ENCODE measurements at regions not wholly inside any gene's neighbourhood (a gene's known extent, or its start where the extent isn't known, plus 50 kb on each side); places are given as distances from the start of the nearest gene placed in this dataset.

DNA sequence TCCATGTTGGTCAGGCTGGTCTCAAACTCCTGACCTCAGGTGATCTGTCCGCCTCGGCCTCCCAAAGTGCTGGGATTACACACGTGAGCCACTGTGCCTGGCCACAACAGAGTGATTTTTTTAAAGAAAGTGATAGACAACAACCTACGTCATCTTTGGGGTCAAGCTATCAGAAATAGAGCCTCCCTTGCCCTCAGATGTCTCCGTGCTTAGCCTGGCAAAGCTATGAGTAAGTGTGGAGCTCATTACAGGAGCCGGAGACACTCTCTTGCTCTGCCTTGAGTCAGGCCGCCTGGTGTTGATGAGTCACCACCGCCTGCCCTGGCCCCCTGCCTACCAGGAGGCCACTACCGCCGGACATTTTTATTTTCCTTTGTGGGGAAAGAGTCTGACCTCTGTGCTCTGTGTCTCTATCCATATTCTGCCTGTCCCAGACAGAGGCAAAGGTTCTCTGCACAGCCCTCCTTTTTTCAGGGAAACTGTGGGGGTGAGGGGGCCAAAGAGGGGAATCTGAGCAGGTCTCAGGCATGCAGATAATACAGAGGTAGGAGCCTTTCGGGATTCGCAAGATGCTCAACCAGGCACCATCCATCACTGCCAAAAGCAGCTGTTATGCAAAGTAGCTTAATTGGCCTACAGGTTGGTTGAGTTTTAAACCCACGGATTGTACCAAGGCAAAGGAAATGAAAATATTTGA is 123.7 kb upstream of the CPEB4 start:
- no peak for DNase-seq (ENCODE audit: low read depth)

DNA sequence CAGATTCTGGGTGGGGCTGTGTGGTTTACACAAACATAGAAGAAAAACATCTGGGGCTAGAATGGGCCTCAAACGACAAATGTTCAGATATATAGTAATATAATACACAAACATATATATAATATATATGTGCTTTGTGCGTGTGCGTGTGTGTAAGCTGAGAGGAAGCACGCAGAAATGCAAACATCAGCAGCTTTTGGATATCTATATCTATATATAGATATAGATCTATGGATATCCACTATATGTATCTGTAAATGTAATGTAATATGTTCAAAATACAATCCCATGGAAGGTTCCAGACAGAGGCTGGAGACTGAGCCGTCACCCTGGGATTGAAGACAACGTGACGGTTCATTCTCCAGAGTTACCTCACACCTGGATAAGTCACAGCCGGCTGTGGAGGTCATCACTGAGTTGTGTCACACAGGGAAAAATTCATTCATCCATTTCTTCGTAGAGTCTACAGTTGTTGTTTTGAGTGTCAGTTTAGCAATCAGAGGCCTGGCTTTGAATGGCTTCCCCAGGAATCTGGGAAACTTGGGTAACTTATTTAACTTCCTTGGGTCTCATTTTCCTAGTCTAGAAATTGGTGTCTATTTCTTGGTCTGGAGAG is 123.0 kb upstream of the CPEB4 start:
- DNase-seq (ENCODE audit: low read depth), result no peak

DNA sequence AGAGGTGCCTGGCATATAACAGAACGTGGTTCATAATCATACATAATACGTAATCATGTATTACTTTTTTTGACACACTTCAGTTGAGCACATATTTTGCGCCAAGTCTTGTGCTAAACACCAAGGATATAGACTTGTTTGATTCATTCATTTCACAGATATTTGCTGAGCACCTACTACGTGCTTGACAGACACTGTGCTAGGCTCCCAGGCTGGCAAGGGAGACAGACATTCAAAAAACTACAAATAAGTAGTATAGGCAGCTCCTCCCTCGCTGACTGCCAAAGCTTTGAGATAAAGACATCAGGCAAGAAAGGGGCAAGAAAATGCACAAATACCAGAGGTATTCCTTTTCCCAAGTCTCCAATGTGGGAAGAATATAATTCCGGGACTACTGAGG is 122.5 kb upstream of the CPEB4 start:
- no peak for DNase-seq (ENCODE audit: low read depth)

DNA sequence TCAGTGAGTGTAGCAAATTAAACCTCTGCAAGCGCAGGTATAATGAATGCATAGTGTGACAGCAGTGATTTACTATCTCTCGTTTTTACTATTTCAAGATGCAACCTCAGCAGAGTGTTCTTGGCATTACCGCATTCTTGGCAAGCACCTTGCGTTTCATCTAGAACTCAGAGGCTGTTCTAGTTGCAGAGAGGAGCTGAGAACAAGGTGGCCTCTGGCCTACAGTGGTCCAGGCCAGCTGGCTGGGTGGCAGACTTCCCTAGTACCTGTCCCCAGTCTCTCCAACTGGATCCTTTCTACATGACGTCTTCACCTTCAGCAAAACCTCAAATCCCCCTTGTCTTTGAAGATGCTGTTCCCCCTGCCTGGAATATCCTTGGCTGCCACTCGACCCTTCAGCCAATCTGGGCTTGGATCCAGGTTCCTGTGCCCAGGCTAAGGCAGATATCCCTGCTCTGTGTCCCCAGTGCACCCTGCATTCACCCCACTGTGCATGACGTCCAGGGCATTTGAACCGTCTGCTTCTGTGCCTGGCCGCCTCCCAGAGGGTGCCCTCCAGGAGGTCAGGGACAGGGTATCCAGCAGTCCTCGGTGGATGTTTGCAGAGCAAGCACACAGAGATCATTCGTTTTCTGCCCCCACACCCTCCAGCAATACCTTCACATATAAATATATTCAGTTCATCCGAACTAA is 120.4 kb upstream of the CPEB4 start:
- DNase-seq (ENCODE audit: low read depth), result no peak

DNA sequence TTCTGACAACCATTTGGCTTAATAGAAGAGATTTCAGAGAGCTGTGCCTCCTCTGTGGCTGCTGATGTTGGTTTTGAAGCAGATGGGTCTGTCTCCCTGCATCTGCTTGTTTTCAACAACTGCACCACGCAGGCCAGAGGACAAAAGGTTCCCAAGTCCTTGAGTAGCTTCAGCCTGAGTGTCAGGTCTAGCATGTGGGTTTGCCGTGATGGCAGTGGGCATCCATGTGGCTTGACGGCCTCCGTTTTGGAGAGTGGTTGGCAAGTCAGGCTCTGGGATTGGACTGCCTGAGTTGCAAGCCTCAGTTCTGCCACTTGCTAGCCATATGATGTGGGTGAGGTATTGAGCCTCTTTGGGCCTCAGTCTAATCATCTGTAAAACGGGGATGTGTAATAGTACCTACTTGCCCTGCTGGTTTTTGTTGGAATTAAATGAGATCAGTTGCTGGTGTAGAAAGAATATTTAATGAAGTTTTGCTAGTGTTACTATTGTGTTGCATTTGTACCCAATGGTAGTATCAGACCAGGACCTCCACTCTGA is 119.8 kb upstream of the CPEB4 start:
- DNase-seq (ENCODE audit: low read depth), result no peak

DNA sequence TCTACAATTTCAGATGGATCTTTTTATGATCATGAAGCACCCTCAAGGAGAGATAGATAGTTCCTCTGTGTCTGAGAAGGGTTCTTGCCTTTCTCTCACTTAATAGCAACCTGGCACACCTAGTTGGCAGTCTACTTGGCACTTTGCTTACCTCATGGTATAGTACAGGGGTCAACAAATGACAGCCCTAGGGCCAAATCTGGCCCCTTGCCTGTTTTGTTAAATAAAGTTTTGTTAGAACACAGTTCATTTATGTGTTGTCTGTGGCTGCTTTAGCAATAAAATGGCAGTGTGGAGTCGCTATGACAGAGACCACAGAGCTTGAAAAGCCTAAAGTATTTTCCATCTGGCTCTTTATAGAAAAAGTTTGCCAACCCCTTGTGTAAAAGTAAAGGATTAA is 119.3 kb upstream of the CPEB4 start:
- DNase-seq (ENCODE audit: low read depth), result no peak

DNA sequence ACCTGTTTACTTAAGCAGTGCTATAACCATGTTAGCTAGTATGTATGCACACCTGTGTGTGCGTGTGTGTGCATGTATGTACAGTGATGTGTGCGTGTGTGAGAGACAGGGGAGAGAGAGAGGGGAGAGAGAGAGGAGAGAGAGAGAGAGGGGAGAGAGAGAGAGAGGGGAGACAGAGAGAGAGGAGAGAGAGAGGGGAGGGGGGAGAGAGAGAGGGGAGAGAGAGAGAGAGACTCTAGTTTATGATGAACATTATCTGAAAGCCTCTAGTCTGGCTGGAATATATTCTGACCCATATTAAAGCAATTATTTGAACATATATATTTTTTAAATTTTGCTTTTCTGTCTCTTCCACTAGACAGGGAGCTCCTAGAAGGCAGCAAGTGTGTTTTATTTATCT is 117.5 kb upstream of the CPEB4 start:
- no peak for DNase-seq (ENCODE audit: low read depth)

DNA sequence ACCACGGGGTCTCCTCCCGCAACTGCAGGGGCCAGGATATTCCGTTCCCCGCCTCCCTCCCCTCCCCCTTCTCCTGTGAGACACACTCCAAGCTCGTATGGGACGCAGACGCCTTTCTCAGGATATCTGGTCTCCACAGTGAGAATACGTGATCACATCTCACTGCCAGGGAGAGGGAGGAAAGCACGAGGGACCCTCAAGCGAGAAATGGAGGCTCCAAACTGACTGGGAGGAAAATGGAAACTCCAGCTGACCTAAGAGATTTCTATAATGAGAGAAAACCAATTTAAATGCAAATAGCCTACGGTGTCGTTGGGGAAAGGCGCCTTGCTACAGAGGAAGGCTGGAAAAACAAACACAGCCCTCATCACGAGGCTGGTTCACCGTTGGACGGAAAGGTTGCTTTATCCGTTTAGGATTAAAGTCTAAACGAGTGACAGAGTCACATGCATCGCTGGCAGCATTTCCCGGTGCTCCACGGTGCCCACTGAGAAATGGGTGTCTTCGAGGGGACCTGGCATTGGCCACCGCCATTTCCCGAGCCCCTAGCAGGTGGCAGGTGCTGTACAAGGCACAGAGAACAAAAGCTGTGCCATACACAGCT is 116.9 kb upstream of the CPEB4 start:
- DNase-seq (ENCODE audit: low read depth), result no peak

DNA sequence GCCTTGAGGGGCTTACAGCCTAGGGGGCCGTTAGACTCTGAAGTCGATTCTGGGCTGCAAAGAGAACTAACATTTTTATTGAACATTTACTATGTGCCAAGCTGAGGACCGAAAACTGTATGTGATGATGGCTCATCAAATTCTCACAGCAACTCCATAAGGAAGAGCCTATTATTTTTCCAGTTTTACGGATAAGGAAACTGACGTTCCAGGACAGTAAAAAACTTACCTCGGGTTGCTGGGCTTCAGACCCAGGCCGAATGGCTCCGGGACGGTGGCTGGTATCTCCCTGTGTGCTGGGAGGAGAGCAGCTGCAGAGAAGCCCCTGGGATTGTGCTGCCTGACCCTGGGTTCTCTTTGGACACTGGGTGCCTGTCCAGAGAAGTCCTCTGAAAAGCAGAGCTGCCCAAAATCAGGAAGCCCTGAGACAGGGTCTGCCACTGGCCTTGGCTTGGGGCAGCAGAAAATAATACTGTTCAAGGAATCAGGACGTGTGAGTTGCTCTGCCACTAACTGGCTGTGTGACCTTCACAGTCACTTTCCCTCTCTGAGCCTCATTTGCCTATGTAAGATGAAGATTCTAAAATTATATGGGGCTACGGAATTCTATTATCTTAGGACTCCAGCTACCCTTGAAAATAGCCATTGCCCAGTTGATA is 116.3 kb upstream of the CPEB4 start:
- DNase-seq (ENCODE audit: low read depth), result no peak

DNA sequence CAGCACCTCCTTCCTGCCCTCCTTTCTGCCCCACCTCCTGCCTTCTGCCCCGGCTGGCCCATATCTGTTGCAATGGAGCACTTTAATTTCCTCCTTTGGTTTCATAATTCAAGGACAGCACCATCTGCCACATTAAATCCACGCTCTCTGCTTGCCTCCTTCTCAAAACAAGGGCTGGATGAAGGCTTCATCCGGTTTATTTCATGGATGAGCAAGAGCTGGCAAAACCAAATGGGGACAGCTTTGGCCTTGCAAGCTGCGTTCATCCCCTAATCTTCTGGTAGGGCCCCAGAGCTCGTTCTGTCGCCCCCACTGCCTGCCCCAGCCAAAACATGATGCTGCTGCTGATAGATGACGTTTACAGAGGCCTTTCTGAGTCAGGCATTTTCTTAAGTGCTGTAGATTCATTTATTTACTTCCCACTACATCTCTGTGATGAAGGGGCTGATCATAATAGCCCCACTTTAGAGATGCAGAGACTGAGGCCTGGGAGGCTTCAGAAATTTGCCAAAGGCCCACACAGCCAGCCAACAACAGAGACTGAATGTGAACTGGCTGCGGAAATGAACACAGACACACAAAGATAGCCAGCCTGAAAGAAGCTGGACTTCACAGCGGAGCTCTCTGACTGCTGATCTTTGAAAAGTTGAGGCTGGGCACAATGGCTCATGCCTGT is 115.6 kb upstream of the CPEB4 start:
- no peak for DNase-seq (ENCODE audit: low read depth)

DNA sequence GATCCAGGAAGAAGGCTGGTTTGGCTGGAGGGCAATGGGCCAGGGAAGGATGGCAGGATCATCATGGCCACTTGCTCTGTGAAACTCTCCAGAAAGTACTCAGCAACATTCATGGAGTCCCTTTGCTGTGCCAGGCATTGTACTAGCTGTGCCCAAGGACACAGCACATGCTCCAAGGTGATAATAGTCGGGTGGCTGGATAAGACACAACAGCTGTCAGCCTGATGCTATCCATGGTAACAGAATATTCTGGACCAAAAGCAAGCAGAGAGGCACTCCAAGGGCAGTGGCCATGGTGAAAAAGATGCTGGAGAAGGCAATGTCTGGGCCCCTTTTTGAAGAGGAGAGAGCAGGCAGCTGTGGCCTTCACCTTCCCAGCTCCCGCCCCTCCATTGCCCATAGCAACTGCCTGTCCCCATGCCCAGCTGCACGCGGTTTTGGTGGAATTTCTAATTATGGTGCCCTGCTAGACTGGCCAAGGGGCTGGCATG is 113.8 kb upstream of the CPEB4 start:
- DNase-seq (ENCODE audit: low read depth), result no peak

DNA sequence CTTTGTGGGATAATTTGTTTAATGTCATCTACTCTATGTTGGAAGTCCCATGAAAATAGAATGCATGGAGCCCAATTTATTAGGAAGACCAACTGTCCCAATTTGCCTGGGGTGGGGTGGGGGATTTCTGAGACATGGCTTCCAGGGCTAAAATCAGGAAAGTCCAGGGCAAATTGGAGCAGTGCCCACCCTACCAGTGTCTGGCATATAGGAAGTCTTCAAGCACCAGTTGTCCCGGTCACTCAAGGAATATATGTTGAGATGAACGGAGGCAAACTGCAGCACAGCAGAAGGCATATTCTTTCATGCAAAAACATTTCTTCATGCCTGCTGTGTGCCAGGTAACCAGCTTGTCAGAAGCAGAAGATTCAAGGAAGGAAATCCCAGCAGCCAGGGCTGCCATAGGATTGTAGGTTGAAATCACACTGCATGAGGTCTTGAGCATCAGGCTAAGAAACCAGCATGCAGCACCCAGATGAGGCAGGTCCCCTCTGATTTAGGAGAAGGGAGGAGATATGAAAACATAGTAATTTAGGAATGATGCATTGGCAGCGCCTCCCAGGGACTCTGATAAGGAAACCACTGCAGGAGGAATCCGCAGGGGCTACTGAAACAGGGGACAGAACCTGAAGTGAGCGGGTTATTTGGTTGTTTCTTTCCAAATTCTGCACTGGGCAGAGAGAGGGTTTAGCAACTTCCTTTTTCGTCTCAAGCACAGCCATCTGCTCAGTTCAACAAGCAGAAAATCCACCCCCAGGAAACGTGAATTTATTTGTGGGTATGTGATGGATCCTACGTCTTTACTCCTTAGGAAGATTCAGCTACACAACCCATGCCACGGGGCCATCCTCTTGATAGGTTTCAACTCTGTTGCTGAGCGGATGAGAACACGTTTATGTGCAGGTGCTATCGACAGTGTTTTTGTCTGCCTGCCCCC is 112.6 kb upstream of the CPEB4 start:
- DNase-seq (ENCODE audit: low read depth), result no peak

DNA sequence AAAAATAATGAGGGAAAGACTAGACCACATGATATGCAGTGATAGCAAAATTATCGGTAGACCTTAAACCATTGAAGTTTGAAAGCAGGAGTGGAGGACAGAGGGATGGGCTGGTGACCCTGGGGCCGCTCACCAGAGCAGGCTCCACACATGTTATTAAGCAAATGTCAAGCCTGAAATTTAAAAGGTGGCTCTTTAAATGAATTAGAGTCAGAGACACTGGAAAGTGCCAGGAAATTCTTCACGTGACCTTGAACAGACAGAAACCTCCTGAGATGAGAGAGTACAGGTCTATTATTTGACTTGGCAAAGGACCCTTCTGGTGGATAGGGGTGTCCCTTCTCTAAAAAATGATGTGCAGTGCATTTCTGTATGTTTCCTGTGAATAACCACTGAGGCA is 111.0 kb upstream of the CPEB4 start:
- no peak for DNase-seq (ENCODE audit: low read depth)

DNA sequence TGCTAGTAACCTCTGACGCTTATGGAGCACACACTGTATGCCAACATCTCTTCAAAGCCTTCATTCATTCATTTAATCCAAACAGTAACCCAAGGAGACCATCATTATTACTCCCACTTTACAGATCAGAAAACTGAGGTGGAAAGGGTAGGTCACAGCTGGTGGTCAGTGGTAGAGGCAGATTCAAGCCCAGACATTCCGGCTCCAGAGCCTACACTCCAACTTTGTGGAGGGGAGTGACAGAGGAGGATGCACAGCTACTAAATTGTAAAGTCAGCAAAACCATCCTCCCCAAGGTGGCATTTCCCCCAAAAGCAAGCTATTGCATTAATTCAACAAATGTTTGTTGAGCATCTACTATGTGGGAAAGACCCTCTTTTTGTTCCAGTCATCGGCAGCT is 110.5 kb upstream of the CPEB4 start:
- DNase-seq (ENCODE audit: low read depth), result no peak

DNA sequence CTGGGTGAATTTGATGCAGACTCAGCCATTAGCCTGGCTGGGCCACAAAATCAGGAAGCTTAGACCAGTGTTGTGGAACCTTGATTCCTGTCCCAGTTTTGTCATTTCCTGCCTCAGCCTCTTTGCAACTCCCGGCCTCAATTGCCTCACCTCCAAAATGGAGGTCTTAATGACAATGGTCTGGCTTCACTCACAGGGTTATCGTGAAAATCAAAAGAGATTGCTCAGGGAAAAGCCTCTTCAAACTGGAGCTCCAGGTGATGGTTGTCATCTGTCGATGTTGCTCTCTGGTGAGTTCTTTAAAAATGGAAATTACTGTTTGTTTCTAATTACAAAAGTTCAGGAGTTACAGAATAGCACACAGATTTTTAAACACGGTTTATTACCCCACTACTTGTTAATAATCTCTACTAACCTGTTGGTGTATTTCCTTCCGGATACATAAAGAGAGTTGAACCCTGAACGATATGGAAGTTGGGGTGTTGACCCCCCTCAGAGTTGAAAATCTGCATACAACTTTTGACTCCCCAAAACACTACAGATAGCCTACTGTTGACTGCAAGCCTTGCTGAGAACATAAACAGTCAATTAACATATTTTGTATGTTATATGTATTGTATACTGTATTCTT is 109.9 kb upstream of the CPEB4 start:
- DNase-seq (ENCODE audit: low read depth), result no peak

DNA sequence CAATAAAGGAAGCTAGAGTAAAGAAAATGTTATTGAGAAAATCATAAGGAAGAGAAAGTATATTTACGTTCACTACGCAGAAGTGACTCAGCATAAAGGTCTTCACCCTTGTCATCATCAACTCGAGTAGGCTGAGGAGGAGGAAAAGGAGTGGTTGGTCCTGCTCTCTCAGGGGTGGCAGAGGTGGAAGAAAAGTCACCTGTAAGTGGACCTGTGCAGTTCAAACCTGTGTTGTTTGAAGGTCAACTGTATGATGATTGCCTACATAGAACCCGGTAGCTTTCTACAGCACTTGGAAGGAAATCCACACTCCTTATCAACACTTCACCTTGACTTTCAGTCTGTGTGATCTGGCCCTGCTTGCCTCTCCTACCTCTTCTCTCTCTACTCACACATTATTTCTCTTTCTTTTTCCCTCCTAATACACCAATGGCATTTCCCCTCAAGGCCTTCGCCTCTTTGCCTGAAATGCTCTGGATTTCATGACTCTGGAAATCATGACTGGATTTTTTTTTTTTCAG is 109.3 kb upstream of the CPEB4 start:
- DNase-seq (ENCODE audit: low read depth), result no peak

DNA sequence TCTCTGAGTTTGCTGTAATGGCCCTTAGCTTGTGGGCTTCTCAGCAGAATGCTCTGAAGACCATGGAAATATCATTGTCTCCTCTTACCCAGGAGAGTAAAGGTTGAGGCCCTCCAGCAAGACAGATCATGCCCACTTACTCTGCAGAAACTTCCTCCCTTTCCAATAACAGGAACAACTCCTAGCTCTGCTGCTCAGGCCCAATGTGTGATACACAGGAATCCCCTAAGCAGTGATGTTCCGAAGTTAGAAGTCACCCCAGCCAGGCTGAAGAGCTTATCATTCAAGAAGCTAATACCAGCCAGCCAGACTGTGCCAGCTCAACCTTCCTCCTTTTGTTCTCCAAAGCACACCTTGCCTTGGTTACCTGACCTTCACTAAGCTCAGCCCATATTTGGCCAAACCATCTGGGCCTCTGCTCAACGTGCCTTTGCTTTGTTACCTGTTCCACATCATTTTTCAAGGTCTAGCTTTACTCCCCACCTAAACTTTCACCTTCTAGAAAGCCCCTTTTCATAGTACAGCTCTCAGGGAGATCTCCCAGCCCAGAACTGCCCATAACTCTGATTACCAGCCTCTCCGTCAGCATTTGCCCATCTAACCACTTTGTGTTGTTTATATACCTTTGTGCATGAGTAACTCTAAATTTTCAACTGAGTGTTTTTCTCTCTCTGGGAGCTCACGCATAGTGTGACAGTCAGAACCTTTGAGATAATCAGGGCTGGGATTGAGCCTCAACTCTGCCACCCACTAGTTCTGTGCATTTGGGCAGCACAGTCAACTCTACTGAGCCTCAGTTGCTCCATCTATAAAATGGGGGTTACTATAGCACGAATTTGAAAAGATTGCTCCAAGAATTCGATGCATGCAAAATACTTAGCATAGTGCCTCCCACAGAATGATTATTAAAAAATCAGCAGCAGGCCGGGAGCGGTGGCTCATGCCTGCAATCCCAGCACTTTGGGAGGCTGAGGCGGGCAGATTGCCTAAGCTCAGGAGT is 107.6 kb upstream of the CPEB4 start:
- no peak for DNase-seq (ENCODE audit: low read depth)

DNA sequence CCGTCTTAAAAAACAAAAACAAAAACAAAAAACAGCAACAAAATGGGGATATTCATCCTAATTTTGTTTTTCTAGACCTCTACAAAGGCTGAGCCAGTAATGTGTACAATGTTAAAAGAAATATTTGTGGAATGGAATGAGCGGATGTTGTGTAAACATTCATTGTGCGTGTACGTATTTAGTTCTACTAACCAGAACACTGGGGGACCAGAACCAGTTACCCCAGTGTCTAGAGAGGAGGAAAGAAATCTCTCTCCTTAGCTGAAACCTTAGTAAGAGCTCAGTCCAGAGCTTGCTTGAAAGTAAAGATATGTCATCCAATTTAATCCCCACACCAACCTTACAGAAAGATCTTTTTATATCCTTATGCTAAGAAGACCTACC is 106.7 kb upstream of the CPEB4 start:
- no peak for DNase-seq (ENCODE audit: low read depth)
